ENCODE measurements at regions not wholly inside any gene's neighbourhood (a gene's known extent, or its start where the extent isn't known, plus 50 kb on each side); places are given as distances from the start of the nearest gene placed in this dataset.

GRCh38 chr4:159719531-159719930 is 616.7 kb downstream of the RAPGEF2 start:
- no peak for TF ChIP-seq TAF1 (IDR thresholded peaks at IDR 0.05; ENCODE audit: low read depth, low read length)
- TF ChIP-seq, protein P1, sequence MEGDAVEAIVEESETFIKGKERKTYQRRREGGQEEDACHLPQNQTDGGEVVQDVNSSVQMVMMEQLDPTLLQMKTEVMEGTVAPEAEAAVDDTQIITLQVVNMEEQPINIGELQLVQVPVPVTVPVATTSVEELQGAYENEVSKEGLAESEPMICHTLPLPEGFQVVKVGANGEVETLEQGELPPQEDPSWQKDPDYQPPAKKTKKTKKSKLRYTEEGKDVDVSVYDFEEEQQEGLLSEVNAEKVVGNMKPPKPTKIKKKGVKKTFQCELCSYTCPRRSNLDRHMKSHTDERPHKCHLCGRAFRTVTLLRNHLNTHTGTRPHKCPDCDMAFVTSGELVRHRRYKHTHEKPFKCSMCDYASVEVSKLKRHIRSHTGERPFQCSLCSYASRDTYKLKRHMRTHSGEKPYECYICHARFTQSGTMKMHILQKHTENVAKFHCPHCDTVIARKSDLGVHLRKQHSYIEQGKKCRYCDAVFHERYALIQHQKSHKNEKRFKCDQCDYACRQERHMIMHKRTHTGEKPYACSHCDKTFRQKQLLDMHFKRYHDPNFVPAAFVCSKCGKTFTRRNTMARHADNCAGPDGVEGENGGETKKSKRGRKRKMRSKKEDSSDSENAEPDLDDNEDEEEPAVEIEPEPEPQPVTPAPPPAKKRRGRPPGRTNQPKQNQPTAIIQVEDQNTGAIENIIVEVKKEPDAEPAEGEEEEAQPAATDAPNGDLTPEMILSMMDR (IDR thresholded peaks at IDR 0.05; ENCODE audit: control extremely low read depth in 1 of 3, insufficient read depth in 1 of 3, low read depth in 1 of 3, low read length in 3 of 3): no peak
- TF ChIP-seq CEBPB (IDR thresholded peaks at IDR 0.05; ENCODE audit: low read depth, low read length): no peak
- TF ChIP-seq YY1 (IDR thresholded peaks at IDR 0.05; ENCODE audit: low read depth, low read length): no peak
- no peak for TF ChIP-seq CHD2 (IDR thresholded peaks at IDR 0.05; ENCODE audit: low read length)
- TF ChIP-seq POLR2A (IDR thresholded peaks at IDR 0.05; ENCODE audit: control extremely low read depth in 1 of 2, low read depth in 2 of 2, low read length in 2 of 2): no peak
- TF ChIP-seq SUZ12 (IDR thresholded peaks at IDR 0.05; ENCODE audit: low read length): no peak
- TF ChIP-seq SP2 (IDR thresholded peaks at IDR 0.05; ENCODE audit: low read length): no peak
- no peak for TF ChIP-seq SP1 (IDR thresholded peaks at IDR 0.05; ENCODE audit: low read depth, low read length)
- TF ChIP-seq RAD21 (IDR thresholded peaks at IDR 0.05 in 1 of 2, conservative IDR thresholded peaks at IDR 0.05 in 1 of 2; ENCODE audit: low read depth in 2 of 2, low read length in 2 of 2): no peak
- TF ChIP-seq EZH2 (IDR thresholded peaks at IDR 0.05; ENCODE audit: low read depth, low read length, severe bottlenecking): no peak
- no peak for TF ChIP-seq ATF2 (IDR thresholded peaks at IDR 0.05; ENCODE audit: low read length)
- TF ChIP-seq, protein P2, sequence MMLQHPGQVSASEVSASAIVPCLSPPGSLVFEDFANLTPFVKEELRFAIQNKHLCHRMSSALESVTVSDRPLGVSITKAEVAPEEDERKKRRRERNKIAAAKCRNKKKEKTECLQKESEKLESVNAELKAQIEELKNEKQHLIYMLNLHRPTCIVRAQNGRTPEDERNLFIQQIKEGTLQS (IDR thresholded peaks at IDR 0.05; ENCODE audit: insufficient read depth, low read depth, low read length): no peak

Measured in H1 (cell line).